Psoas muscle (tissue), 7 donors: ENCODE measurements at regions not wholly inside any gene's neighbourhood (a gene's known extent, or its start where the extent isn't known, plus 50 kb on each side); places are given as distances from the start of the nearest gene placed in this dataset.
"Not testable (repeated sequence)": the region's sequence is repeated elsewhere in the genome, so short reads cannot be mapped to it uniquely, and the experiment has no call there.

Source experiments
- ATAC-seq, 4 donors: fragments of 200-7000 bp; cut with Tn5 transposase; one replicate each; pipeline ENCODE4 v1.9.1; 2020; ENCODE audit warnings: moderate library complexity in 3 of 4, mild to moderate bottlenecking in 2 of 4
- DNase-seq, 2 donors: peaks; one replicate each; pipeline ENCODE4 v3.0.0-alpha.2; 2020
- H3K27ac ChIP-seq: fragments of 200-600 bp; one replicate; pipeline ENCODE4 v1.8.0; 2022
- H3K27me3 ChIP-seq, 3 donors: fragments of 200-600 bp in 1 of 3; one replicate each; pipeline versions ENCODE4 v1.6.1 to v1.8.0; 2013 to 2022; ENCODE audit warnings: low read length in 2 of 3, mild to moderate bottlenecking in 2 of 3, moderate library complexity in 1 of 3; ENCODE audit not compliant: insufficient read depth in 3 of 3
- H3K36me3 ChIP-seq, 2 donors: fragments of 200-600 bp in 1 of 2; one replicate each; pipeline versions ENCODE4 v1.6.1 to v1.8.0; 2013 to 2022; ENCODE audit warnings: low read depth in 1 of 2, mild to moderate bottlenecking in 1 of 2, moderate library complexity in 1 of 2; ENCODE audit not compliant: insufficient read depth in 1 of 2
- H3K4me1 ChIP-seq: fragments of 200-600 bp; one replicate; pipeline ENCODE4 v1.8.0; 2022
- H3K4me3 ChIP-seq: fragments of 200-600 bp; one replicate; pipeline ENCODE4 v1.8.0; 2022; ENCODE audit warnings: mild to moderate bottlenecking
- H3K9me3 ChIP-seq: fragments of 200-600 bp; one replicate; pipeline ENCODE4 v1.8.0; 2022
- CTCF ChIP-seq: fragments of 200-600 bp; IDR thresholded peaks from one replicate; pipeline ENCODE4 v1.8.0; 2022; ENCODE audit warnings: antibody characterized with exemption
- whole genome bisulfite sequencing, 3 donors: extraction: QIAGEN DNeasy Blood & Tissue Kit; methylation state at CpG; one replicate each; pipeline versions ENCODE4 v1.1.6 to v1.1.7; 2013; 5-methylcytosine and 5-hydroxymethylcytosine counted together
- intact Hi-C, 2 donors: fragments of 100-400 bp; cut with DNase I; formaldehyde crosslinking; loops; one replicate each; pipeline versions ENCODE4 v1.11.0 to v1.14.2; 2022
- donor health status: healthy with polysubstance abuse.
- donor health status: DM: no; HTN: no; CAD: no; lungs with moderate emphysema.
- donor health status: Bipolar disorder and iron deficiency.
- donor health status: healthy.
- donor health status: DM: yes; HTN: yes; CAD: no.
- donor health status: DM: no; HTN: no; CAD: no.
- donor health status: DM: yes; HTN: yes; CAD: no.

GRCh38 chr20:1840817-1841553, 54.2 kb upstream of the SIRPA start:
- H3K27me3 ChIP-seq = no peaks in the 10 kb centered on the region
- H3K4me3 ChIP-seq = no peak overlapping the region
- ATAC-seq (no peak), DNase-seq (no peak)
- intact Hi-C loops = no loop called here
- peaks cover 10% of the 10 kb centered on the region for H3K4me1 ChIP-seq
- H3K36me3 ChIP-seq = no peaks in the 10 kb centered on the region
- no peak for TF ChIP-seq CTCF
- WGBS, 3 donors = 68 to 75% (median 68%) methylated on average over 7 of the region's 7 CpGs
- H3K27ac ChIP-seq = peak overlapping the region; percentile 67
- no peaks in the 10 kb centered on the region for H3K9me3 ChIP-seq

- H3K27me3 ChIP-seq, H3K4me1 ChIP-seq, H3K4me3 ChIP-seq, H3K36me3 ChIP-seq, ATAC-seq, DNase-seq, intact Hi-C loops, H3K27ac ChIP-seq, H3K9me3 ChIP-seq: not testable (repeated sequence)
- 84 to 89% (median 85%) methylated on average over 17 to 19 of the region's 23 CpGs for WGBS, 3 donors
Measured at GRCh38 chr20:1839376-1840317, 55.6 kb upstream of the SIRPA start.

- peaks cover 0 to 3% (median 0%) of the 10 kb centered on the region in 3 donors for H3K27me3 ChIP-seq
- intact Hi-C loops = no loop called here
- no peak overlapping the region for H3K27ac ChIP-seq
- DNase-seq (no peak), ATAC-seq (no peak)
- TF ChIP-seq CTCF = no peak
- no peaks in the 10 kb centered on the region for H3K9me3 ChIP-seq
- WGBS, 3 donors = 30 to 40% (median 36%) methylated on average over 6 of the region's 6 CpGs
- peaks cover 10% of the 10 kb centered on the region for H3K4me1 ChIP-seq
- no peak overlapping the region for H3K4me3 ChIP-seq
- H3K36me3 ChIP-seq = no peaks in the 10 kb centered on the region
Measured at GRCh38 chr20:1838556-1839279, 56.5 kb upstream of the SIRPA start.

- Histone ChIP-seq H3K27ac (no peak overlapping the region), H3K4me3 (no peak overlapping the region), H3K36me3 (no peaks in the 10 kb centered on the region), H3K9me3 (no peaks in the 10 kb centered on the region), H3K27me3 (peaks cover 0 to 3% (median 0%) of the 10 kb centered on the region in 3 donors), H3K4me1 (no peaks in the 10 kb centered on the region)
- 50 to 57% (median 52%) methylated on average over 16 of the region's 16 CpGs for WGBS, 3 donors
- TF ChIP-seq CTCF = no peak
- no peak for ATAC-seq
- intact Hi-C loops = no loop called here
- no peak for DNase-seq
Measured at GRCh38 chr20:1835186-1836035, 59.8 kb upstream of the SIRPA start.
